Caco-2 (cell line): ENCODE measurements at regions not wholly inside any gene's neighbourhood (a gene's known extent, or its start where the extent isn't known, plus 50 kb on each side); places are given as distances from the start of the nearest gene placed in this dataset.

Experiments used
- BruUV-seq: library from RNA; stranded (reverse); fragments of 400-500 nt; replicated peaks from 2 replicates; lab custom pipeline; 2021; lab: Mats Ljungman, UMichigan
- CTCF ChIA-PET: fragments of 300-600 bp; sonication (Branson Sonifier 250); formaldehyde crosslinking; loops from one replicate; lab custom pipeline; 2022; ENCODE audit warnings: antibody characterized with exemption; lab: Charles Lee
- POLR2A ChIA-PET: fragments of 300-600 bp; sonication (Branson Sonifier 250); formaldehyde crosslinking; loops from one replicate; lab custom pipeline; 2022; ENCODE audit warnings: antibody characterized with exemption; lab: Charles Lee
- DNase-seq, 2 experiments: peaks; one replicate each; pipeline versions ENCODE4 v3.0.0 to v3.0.0-alpha.2; 2020 to 2022
- H3K27me3 ChIP-seq: replicated peaks from 2 replicates; pipeline ENCODE4 v1.6.0; 2011; ENCODE audit warnings: low read length; ENCODE audit not compliant: control insufficient read depth, insufficient read depth
- H3K36me3 ChIP-seq: 2 replicates; pipeline ENCODE4 v1.5.1; 2011; ENCODE audit warnings: low read length; ENCODE audit not compliant: control insufficient read depth, insufficient read depth
- H3K4me1 ChIP-seq: fragments of 250-450 bp; sonication (Bioruptor Pico); 2 replicates; pipeline ENCODE4 v1.5.1; 2020; ENCODE audit warnings: mild to moderate bottlenecking
- H3K4me3 ChIP-seq: 2 replicates; pipeline ENCODE4 v1.5.1; 2011; ENCODE audit warnings: low read depth, mild to moderate bottlenecking, control low read depth, low read length
- H3K9me3 ChIP-seq: fragments of 250-450 bp; sonication (Bioruptor Pico); 2 replicates; pipeline ENCODE4 v1.5.1; 2020; ENCODE audit warnings: mild to moderate bottlenecking, moderate library complexity
- H3K27ac Mint-ChIP-seq: one replicate; pipeline ENCODE4 v1.8.0; 2022; ENCODE audit warnings: mixed read lengths; ENCODE audit not compliant: unreplicated experiment
- H3K27me3 Mint-ChIP-seq: one replicate; pipeline ENCODE4 v1.8.0; 2022; ENCODE audit warnings: mixed read lengths; ENCODE audit not compliant: insufficient read depth, unreplicated experiment
- H3K36me3 Mint-ChIP-seq: one replicate; pipeline ENCODE4 v1.8.0; 2022; ENCODE audit warnings: mild to moderate bottlenecking, mixed read lengths; ENCODE audit not compliant: insufficient read depth, unreplicated experiment
- H3K4me1 Mint-ChIP-seq: one replicate; pipeline ENCODE4 v1.8.0; 2022; ENCODE audit warnings: low read depth, mixed read lengths; ENCODE audit not compliant: unreplicated experiment
- H3K4me3 Mint-ChIP-seq: one replicate; pipeline ENCODE4 v1.8.0; 2022; ENCODE audit warnings: mild to moderate bottlenecking, moderate library complexity, mixed read lengths; ENCODE audit not compliant: unreplicated experiment
- H3K9me3 Mint-ChIP-seq: one replicate; pipeline ENCODE4 v1.8.0; 2022; ENCODE audit warnings: mixed read lengths; ENCODE audit not compliant: unreplicated experiment
- intact Hi-C: fragments of 100-400 bp; cut with micrococcal nuclease; formaldehyde crosslinking; loops from one replicate; pipeline ENCODE4 v1.10.0; 2022; ENCODE audit not compliant: unreplicated experiment
- TF ChIP-seq, protein P1 (sequence below), 2 experiments: fragments of 200-600 bp in 1 of 2; IDR thresholded peaks; 1 replicate in 1 of 2; 2 replicates in 1 of 2; pipeline versions ENCODE4 v1.5.1 to v1.8.0; 2011 to 2022; ENCODE audit warnings: antibody characterized with exemption in 1 of 2, control low read depth in 1 of 2, inconsistent platforms in 1 of 2, low read depth in 1 of 2, low read length in 1 of 2, mild to moderate bottlenecking in 1 of 2, moderate library complexity in 1 of 2; ENCODE audit not compliant: insufficient read depth in 1 of 2, severe bottlenecking in 1 of 2, unreplicated experiment in 1 of 2

GRCh38 chr3:151561878-151562277 lies 101.0 kb upstream of the IGSF10 start:
- no peak overlapping the region for H3K4me3 Mint-ChIP-seq

DNA sequence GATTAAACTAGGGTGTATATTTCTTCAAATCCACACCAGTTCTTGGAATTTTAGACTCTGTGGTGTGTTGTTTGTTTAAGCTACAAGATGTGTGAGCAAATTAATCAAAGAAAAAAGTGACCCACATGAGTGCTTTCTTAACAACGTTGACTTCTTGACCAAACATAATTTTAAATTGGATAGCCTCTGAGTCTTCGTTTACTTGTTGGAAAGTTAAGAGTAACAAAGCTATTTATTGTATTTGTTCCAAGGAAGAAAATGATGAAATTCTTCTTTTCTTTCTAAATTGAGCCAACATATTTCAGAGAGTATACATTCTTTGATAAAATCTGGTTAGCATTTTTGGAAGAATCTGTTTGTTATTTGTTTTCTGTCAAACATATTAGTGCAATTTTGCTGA lies 99.9 kb upstream of the IGSF10 start:
- no TSS peak for BruUV-seq
- H3K9me3 ChIP-seq: no peaks in the 10 kb centered on the region; the same call in 1 of the 2 replicates
- TF ChIP-seq, protein P1, sequence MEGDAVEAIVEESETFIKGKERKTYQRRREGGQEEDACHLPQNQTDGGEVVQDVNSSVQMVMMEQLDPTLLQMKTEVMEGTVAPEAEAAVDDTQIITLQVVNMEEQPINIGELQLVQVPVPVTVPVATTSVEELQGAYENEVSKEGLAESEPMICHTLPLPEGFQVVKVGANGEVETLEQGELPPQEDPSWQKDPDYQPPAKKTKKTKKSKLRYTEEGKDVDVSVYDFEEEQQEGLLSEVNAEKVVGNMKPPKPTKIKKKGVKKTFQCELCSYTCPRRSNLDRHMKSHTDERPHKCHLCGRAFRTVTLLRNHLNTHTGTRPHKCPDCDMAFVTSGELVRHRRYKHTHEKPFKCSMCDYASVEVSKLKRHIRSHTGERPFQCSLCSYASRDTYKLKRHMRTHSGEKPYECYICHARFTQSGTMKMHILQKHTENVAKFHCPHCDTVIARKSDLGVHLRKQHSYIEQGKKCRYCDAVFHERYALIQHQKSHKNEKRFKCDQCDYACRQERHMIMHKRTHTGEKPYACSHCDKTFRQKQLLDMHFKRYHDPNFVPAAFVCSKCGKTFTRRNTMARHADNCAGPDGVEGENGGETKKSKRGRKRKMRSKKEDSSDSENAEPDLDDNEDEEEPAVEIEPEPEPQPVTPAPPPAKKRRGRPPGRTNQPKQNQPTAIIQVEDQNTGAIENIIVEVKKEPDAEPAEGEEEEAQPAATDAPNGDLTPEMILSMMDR (IDR thresholded peaks at IDR 0.05; ENCODE audit: insufficient read depth in 1 of 2, low read depth in 1 of 2, low read length in 1 of 2, severe bottlenecking in 1 of 2, unreplicated experiment in 1 of 2): no peak
- H3K27me3 ChIP-seq: no peaks in the 10 kb centered on the region
- H3K27ac Mint-ChIP-seq: no peak overlapping the region
- peaks cover 23% of the 10 kb centered on the region for H3K4me1 Mint-ChIP-seq
- H3K4me1 ChIP-seq: peaks cover 34% of the 10 kb centered on the region
- ChIA-PET CTCF (no interaction called here), POLR2A (no interaction called here)
- no peak overlapping the region for H3K4me3 ChIP-seq
- H3K36me3 Mint-ChIP-seq: no peaks in the 10 kb centered on the region
- H3K4me3 Mint-ChIP-seq: no peak overlapping the region
- intact Hi-C loops: no loop called here
- peaks cover 9% of the 10 kb centered on the region for H3K9me3 Mint-ChIP-seq
- H3K27me3 Mint-ChIP-seq: no peaks in the 10 kb centered on the region
- no peaks in the 10 kb centered on the region for H3K36me3 ChIP-seq
- no peak for DNase-seq

More at GRCh38 chr3:151561878-151562277, 101.0 kb upstream of the IGSF10 start:
- Mint-ChIP-seq H3K36me3 (no peaks in the 10 kb centered on the region), H3K27me3 (no peaks in the 10 kb centered on the region), H3K27ac (peak overlapping the region; percentile 11), H3K4me1 (peaks cover 15% of the 10 kb centered on the region), H3K9me3 (peaks cover 9% of the 10 kb centered on the region)
- peak; percentile 37 to 61 for DNase-seq
- intact Hi-C loops: loop anchor here (2.0 kb wide), 1 partner anchor 19 kb away; no protein-coding TSS in a partner anchor
- ChIA-PET CTCF (no interaction called here), POLR2A (no interaction called here)
- Histone ChIP-seq H3K4me3 (no peak overlapping the region), H3K36me3 (no peaks in the 10 kb centered on the region), H3K4me1 (peaks cover 29% of the 10 kb centered on the region), H3K9me3 (no peaks in the 10 kb centered on the region; the same call in 1 of the 2 replicates), H3K27me3 (no peaks in the 10 kb centered on the region)
- no TSS peak for BruUV-seq
- TF ChIP-seq, protein P1 (IDR thresholded peaks at IDR 0.05; ENCODE audit: insufficient read depth in 1 of 2, low read depth in 1 of 2, low read length in 1 of 2, severe bottlenecking in 1 of 2, unreplicated experiment in 1 of 2): no peak

DNA sequence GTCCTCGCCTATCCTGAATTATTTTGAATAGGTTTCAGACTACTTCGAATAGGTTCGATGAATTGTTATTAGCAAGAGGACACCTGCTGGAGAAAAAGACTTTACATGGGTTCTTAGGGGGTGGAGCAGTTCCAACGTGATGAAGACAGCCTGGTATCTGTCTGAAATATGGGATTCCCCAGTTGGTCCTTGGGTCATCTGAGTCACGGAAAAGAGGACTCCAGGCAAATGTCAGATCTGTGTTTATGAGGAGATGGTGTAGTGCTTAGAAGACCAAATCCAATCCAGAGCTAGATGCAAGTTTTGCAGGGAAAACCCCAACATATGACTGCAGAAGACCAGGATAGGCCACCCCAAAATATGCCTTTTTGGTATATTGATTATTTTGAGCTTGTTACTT lies 98.9 kb upstream of the IGSF10 start:
- TF ChIP-seq, protein P1 (IDR thresholded peaks at IDR 0.05; ENCODE audit: insufficient read depth in 1 of 2, low read depth in 1 of 2, low read length in 1 of 2, severe bottlenecking in 1 of 2, unreplicated experiment in 1 of 2): no peak
- Mint-ChIP-seq H3K27me3 (no peaks in the 10 kb centered on the region), H3K4me1 (peaks cover 23% of the 10 kb centered on the region), H3K4me3 (no peak overlapping the region), H3K27ac (no peak overlapping the region), H3K36me3 (no peaks in the 10 kb centered on the region), H3K9me3 (peaks cover 9% of the 10 kb centered on the region)
- Histone ChIP-seq H3K27me3 (no peaks in the 10 kb centered on the region), H3K36me3 (no peaks in the 10 kb centered on the region), H3K9me3 (no peaks in the 10 kb centered on the region; the same call in 1 of the 2 replicates), H3K4me1 (peaks cover 34% of the 10 kb centered on the region), H3K4me3 (no peak overlapping the region)
- intact Hi-C loops: no loop called here
- no TSS peak for BruUV-seq
- ChIA-PET POLR2A (no interaction called here), CTCF (no interaction called here)
- DNase-seq: no peak
